ENCODE measurements at regions not wholly inside any gene's neighbourhood (a gene's known extent, or its start where the extent isn't known, plus 50 kb on each side); places are given as distances from the start of the nearest gene placed in this dataset.
"Not testable (repeated sequence)": the region's sequence is repeated elsewhere in the genome, so short reads cannot be mapped to it uniquely, and the experiment has no call there.

DNA sequence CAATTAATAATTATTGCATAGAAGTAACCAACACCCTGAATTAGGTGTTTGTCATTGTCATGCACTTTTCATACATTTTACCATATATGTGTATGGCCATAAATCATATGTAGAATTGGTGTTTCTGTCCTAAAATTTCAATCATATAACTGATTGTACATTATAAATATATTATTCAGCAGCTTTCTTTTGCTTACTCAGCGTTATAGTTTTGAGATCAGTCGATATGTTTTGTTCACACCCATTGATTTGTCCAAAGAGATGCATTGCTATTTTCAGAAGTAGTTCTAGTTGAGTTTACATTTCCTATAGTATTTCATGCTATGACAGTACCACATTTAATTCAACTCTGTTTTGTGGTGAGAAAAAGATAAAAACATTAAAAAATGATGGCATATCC lies 50.5 kb upstream of the PARP4 start:
- TF ChIP-seq CTCF (IDR thresholded peaks at IDR 0.05; ENCODE audit: insufficient read depth, low read length): no peak
- H3K4me3 ChIP-seq (ENCODE audit: low read depth, low read length): no peak overlapping the region
- DNase-seq (ENCODE audit: low read depth): no peak

DNA sequence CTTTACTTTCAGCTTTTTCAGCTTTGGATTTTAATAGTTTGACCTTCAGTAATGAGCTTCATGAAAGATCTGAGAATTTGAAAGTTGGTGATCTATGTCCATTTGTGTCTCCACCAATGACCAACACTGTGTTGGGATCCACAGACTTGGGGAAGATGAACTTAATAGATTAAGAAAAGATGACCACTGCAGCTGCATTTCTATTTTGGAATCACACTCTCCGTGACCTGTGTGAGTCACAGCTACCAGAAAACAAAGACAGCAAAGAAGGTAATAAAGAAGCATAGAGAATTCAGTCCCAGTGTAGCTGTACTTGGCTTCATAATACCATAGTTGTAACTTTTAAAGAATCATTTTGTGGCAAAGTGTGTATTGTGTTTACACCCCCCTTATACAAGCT lies 51.4 kb upstream of the PARP4 start:
- peak; percentile 22 for DNase-seq (ENCODE audit: low read depth)
- H3K4me3 ChIP-seq (ENCODE audit: low read depth, low read length): not testable (repeated sequence)

GRCh38 chr13:24564881-24565280 lies 52.3 kb upstream of the PARP4 start:
- DNase-seq (ENCODE audit: low read depth): no peak
- TF ChIP-seq CTCF (IDR thresholded peaks at IDR 0.05; ENCODE audit: insufficient read depth, low read length): no peak
- no peak overlapping the region for H3K4me3 ChIP-seq (ENCODE audit: low read depth, low read length)

GRCh38 chr13:24567593-24567992 lies 55.0 kb upstream of the PARP4 start:
- peak; percentile 41 for DNase-seq (ENCODE audit: low read depth)
- H3K4me3 ChIP-seq (ENCODE audit: low read depth, low read length): not testable (repeated sequence)

- no peak for TF ChIP-seq CTCF (IDR thresholded peaks at IDR 0.05; ENCODE audit: insufficient read depth, low read length)
- no peak overlapping the region for H3K4me3 ChIP-seq (ENCODE audit: low read depth, low read length)
- no peak for DNase-seq (ENCODE audit: low read depth)
Measured at GRCh38 chr13:24574847-24575246, 62.3 kb upstream of the PARP4 start.

GRCh38 chr13:24580315-24580714 lies 67.7 kb upstream of the PARP4 start:
- H3K4me3 ChIP-seq (ENCODE audit: low read depth, low read length): peak overlapping the region; percentile 31
- peak; percentile 58 for TF ChIP-seq CTCF (IDR thresholded peaks at IDR 0.05; ENCODE audit: insufficient read depth, low read length)
- DNase-seq (ENCODE audit: low read depth): peak; percentile 35

DNA sequence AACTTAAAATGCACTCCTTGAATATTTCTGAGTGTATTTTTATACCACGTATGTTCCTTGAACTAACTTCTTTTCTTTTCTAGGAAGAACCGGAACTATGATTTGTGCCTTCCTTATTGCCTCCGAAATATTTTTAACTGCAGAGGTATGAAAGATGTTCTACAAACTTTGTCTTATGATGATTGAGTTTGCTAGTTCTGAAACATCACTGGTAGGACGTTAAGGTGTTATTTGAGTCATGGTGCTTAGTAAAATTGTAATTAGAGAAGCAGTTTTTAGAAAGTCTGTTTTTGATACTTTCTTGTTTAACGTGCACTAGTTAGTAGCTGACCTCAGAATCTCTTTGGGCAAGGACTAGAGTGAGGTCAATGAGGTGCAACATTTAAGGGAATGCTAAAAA lies 69.0 kb upstream of the PARP4 start:
- H3K4me3 ChIP-seq (ENCODE audit: low read depth, low read length); DNase-seq (ENCODE audit: low read depth): not testable (repeated sequence)

GRCh38 chr13:24591697-24592096 lies 79.1 kb upstream of the PARP4 start:
- not testable (repeated sequence) for DNase-seq (ENCODE audit: low read depth); H3K4me3 ChIP-seq (ENCODE audit: low read depth, low read length)

- H3K4me3 ChIP-seq (ENCODE audit: low read depth, low read length); DNase-seq (ENCODE audit: low read depth): not testable (repeated sequence)
Measured at GRCh38 chr13:24597906-24598670, 82.1 kb upstream of the ATP12A start.

- not testable (repeated sequence) for H3K4me3 ChIP-seq (ENCODE audit: low read depth, low read length); DNase-seq (ENCODE audit: low read depth)
Measured at GRCh38 chr13:24599019-24599791, 81.0 kb upstream of the ATP12A start.
